Dermis blood vessel endothelial cell (primary cell): ENCODE measurements at regions not wholly inside any gene's neighbourhood (a gene's known extent, or its start where the extent isn't known, plus 50 kb on each side); places are given as distances from the start of the nearest gene placed in this dataset.
"Not testable (repeated sequence)": the region's sequence is repeated elsewhere in the genome, so short reads cannot be mapped to it uniquely, and the experiment has no call there.

ENCODE experiments used
- DNase-seq: peaks from one replicate; pipeline ENCODE4 v3.0.0; 2010

GRCh38 chr2:173468266-173468793 is 113.7 kb downstream of the CDCA7 start:
- DNase-seq = no peak

DNA sequence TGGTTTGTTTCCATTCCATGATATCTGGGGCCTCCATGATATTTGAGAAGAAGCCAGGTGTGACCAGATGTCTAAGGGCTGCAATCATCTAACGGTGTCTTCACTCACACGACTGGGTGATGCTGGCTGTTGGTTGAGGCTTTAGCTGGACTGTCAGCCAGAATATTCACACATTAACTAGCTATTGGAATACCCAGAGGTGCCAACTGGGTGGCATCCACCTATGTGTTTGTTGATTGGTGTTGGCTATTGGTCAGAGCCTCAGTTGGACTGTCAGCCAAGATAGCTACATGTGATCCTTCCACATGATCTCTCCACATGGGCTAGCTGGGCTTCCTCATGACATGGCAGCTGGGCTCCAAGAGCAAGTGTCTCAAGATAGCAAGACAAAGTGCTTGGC is 117.4 kb downstream of the CDCA7 start:
- no peak for DNase-seq

DNA sequence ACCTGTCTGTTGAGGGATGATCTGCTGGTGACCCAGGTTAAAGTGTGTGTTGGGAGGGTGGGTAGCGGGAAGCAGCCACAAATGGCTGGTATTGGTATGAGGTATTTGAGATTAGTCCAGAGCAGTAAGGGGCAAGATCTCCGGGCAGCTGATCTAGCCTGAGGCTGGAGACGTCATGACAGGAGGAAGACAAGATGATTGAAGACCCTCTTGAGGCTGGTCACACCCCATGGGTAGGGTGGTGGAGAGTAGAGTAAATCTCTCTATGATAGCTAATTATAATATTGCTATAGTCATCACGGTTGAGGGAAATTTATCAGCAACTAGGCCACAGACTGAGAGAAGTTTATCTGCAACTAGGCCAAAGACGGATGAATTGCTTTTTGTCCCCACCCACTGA is 128.5 kb downstream of the CDCA7 start:
- DNase-seq = no peak

- peak; percentile 61 for DNase-seq
These were observed 134.2 kb downstream of the CDCA7 start for GRCh38 chr2:173488861-173489260.

GRCh38 chr2:173491418-173491817 is 136.7 kb downstream of the CDCA7 start:
- no peak for DNase-seq

DNA sequence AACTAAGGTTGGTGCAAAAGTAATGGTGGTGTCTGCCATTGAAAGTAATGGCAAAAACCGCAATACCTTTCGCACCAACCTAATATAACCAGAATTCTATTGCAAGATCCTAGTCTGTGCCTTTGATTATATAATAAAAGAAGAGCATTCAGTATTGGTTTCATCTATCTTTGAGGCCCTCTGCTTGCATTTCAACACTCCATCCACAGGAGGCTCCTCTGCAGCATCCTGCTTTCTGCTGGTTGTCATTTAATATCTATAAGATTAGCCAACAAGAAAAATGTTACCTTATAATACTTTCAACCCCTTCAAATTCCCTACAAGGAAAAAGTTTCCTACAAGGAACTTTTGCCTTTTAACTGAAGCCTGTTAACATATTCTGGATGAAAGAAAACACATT is 139.2 kb downstream of the CDCA7 start:
- no peak for DNase-seq

GRCh38 chr2:173496746-173497145 is 142.1 kb downstream of the CDCA7 start:
- DNase-seq = no peak

GRCh38 chr2:173500953-173501352 is 146.3 kb downstream of the CDCA7 start:
- DNase-seq = no peak

- DNase-seq = no peak
These were observed 147.6 kb downstream of the CDCA7 start for GRCh38 chr2:173502296-173502695.

GRCh38 chr2:173511357-173511756 is 156.7 kb downstream of the CDCA7 start:
- DNase-seq = no peak

DNA sequence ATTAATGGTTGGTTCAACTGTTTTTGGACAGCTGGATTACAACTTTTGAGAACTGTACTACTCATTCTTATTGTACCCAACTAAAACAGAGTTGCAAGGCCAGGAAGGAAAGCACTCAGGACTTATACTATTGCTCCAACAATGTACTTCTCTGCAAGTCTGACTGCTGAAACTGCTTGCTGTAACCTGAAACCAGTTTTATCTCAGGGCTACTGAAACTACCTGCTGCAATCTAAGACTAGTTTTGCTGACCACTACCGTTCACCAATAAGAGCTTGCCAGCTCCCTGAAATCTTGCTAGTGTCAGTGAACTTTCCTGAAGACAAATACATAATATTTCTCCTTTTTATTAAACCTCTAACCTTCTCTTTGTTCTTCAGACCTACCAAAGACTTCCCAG is 157.3 kb downstream of the CDCA7 start:
- no peak for DNase-seq

DNA sequence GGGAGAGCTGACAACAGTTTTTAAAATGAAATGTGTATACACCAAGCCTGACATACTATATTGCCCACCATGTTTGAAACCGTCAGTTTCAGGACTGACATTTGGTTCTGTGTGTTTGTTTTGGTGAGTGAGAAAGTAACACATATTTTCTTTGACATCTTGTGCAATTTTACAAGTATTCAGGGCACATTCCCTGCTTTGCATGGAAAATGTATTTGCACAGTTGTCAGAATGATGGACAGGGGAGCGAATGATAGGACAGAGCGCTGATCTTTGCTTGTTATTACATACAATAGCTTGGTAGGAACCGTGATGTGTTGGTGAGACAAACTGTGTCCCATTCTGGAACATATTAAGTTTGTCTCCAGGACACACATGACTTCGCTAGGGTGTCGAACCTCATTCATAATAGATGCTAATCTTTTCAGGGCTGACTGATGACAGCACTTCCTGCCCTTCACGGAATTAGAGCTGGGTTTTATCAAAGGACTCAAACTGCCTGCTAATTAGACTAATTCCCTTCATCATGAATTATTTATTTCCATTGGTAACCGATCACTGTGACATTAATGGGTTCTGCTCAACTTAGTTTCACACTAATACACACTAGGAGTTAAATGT is 158.5 kb downstream of the CDCA7 start:
- no peak for DNase-seq

- DNase-seq = no peak
These were observed 166.2 kb downstream of the CDCA7 start for GRCh38 chr2:173520918-173521317.

- DNase-seq = no peak
These were observed 166.9 kb downstream of the CDCA7 start for GRCh38 chr2:173521450-173522192.

- no peak for DNase-seq
These were observed 168.8 kb downstream of the CDCA7 start for GRCh38 chr2:173523497-173523896.

DNA sequence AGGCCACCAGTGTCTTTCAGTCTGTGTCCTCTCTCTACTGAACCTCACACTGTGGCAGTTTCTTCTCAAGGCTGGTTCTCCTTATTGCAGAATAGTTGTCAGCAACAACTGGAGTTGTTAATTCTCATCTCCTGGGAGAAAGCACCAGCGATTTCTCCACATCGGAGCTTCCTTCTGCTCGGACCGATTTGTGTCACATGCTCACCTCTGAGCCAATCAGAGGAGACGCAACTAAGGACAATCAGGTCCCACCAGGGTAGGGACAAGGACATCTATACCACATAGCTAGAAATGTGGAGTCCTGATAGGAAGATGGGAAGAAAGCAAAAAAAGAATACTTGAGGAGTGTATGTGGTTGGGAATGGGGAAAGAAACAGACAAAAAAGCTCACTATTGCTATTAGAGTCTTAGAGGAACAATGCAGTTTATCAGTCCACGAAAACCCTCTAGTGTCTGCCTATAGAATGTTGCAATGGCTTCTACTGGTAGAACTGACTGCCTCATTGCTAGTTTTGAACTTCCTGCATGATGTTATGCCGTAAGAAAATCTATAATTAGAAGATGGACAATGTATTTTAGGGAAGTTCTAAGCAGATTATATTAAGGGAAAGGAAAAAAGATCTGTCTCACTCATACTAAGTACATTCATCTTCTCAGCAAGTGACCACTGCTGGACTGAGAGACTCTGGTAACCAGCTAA is 169.7 kb downstream of the CDCA7 start:
- DNase-seq = no peak

- DNase-seq = not testable (repeated sequence)
These were observed 178.3 kb downstream of the CDCA7 start for GRCh38 chr2:173532732-173533531.

GRCh38 chr2:173537694-173538093 is 183.0 kb downstream of the CDCA7 start:
- DNase-seq = no peak

DNA sequence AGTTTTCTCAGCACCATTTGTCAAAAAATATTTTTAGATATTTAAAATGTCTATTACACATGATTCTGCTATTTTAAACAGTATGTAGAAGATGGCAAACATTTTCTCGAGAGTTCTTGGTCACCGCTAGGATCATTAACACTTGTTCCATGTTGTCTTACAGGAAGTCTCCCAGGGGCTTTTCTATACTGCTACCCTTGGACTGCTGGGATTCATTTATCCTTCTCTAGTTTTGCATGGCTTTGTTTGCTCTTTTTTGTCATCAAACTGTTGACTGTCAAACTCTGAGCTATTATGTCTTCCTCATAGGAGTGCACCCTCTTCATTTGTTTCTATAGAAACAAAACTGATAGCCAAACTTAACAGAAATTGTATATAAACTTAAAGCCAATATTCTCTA is 184.9 kb downstream of the CDCA7 start:
- no peak for DNase-seq

- no peak for DNase-seq
These were observed 190.1 kb downstream of the CDCA7 start for GRCh38 chr2:173544641-173545363.

- DNase-seq = no peak
These were observed 190.7 kb downstream of the CDCA7 start for GRCh38 chr2:173545364-173545763.

DNA sequence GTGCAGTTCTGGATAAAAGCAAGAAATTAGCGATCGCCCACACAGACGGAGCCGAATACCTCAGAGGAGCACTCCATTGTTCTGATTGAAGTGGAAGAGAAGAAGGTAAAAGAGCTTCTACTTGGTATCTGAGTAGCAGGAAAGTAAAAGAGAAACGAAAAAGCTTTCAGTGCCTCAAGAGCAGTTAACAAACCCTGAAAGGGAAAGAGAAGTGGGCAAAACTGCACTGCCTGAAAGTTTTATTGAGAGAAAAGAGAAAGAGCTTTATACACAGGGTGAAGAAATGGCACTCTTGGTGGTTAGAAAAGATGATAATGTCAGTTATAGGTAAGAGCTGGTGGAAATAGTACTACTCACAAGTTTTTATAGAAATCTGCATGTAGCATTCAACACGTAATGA is 192.8 kb downstream of the CDCA7 start:
- no peak for DNase-seq
